Panc1 (cell line): ENCODE measurements at regions not wholly inside any gene's neighbourhood (a gene's known extent, or its start where the extent isn't known, plus 50 kb on each side); places are given as distances from the start of the nearest gene placed in this dataset.
"Not testable (repeated sequence)": the region's sequence is repeated elsewhere in the genome, so short reads cannot be mapped to it uniquely, and the experiment has no call there.

Experiments used
- ATAC-seq: fragments of 200-7000 bp; cut with Tn5 transposase; 2 replicates; pipeline ENCODE4 v1.9.1; 2020; ENCODE audit warnings: mild to moderate bottlenecking, moderate library complexity
- BruUV-seq: library from RNA; stranded (reverse); fragments of 400-500 nt; replicated peaks from 2 replicates; lab custom pipeline; 2021; lab: Mats Ljungman, UMichigan
- CTCF ChIA-PET: fragments of 300-600 bp; sonication (Branson Sonifier 250); formaldehyde crosslinking; loops from one replicate; lab custom pipeline; 2022; ENCODE audit warnings: antibody characterized with exemption; lab: Charles Lee
- POLR2A ChIA-PET: fragments of 300-600 bp; sonication (Branson Sonifier 250); formaldehyde crosslinking; loops from one replicate; lab custom pipeline; 2022; ENCODE audit warnings: antibody characterized with exemption; lab: Charles Lee
- DNase-seq: peaks from one replicate; pipeline ENCODE4 v3.0.0-alpha.2; 2010; ENCODE audit warnings: low read depth, low spot score
- H3K27ac ChIP-seq: 2 replicates; pipeline ENCODE4 v1.5.1; 2011; ENCODE audit warnings: mild to moderate bottlenecking, low read length, inconsistent platforms
- H3K27me3 ChIP-seq: fragments of 200-500 bp; sonication (Bioruptor generic); 2 replicates; pipeline ENCODE4 v1.6.0; 2014; ENCODE audit warnings: low read length, inconsistent platforms; ENCODE audit not compliant: control insufficient read depth, insufficient read depth
- H3K36me3 ChIP-seq: fragments of 200-500 bp; sonication (Bioruptor generic); 2 replicates; pipeline ENCODE4 v1.5.1; 2014; ENCODE audit warnings: inconsistent platforms, mild to moderate bottlenecking, low read length, moderate library complexity; ENCODE audit not compliant: control insufficient read depth, insufficient read depth
- H3K4me1 ChIP-seq: 2 replicates; pipeline ENCODE4 v1.5.1; 2011; ENCODE audit warnings: inconsistent platforms, mild to moderate bottlenecking, low read length, moderate library complexity; ENCODE audit not compliant: control insufficient read depth, insufficient read depth
- H3K4me3 ChIP-seq, 2 experiments: 2 replicates each; pipeline ENCODE4 v1.5.1; 2011 to 2012; ENCODE audit warnings: low read depth in 2 of 2, low read length in 2 of 2, mild to moderate bottlenecking in 2 of 2, inconsistent platforms in 1 of 2, moderate library complexity in 1 of 2
- H3K9me3 ChIP-seq: fragments of 200-500 bp; sonication (Bioruptor generic); 2 replicates; pipeline ENCODE4 v1.5.1; 2014; ENCODE audit warnings: low read depth, mild to moderate bottlenecking, inconsistent platforms, low read length, moderate library complexity; ENCODE audit not compliant: control insufficient read depth, insufficient read depth
- CTCF ChIP-seq: fragments of 450-650 bp; IDR thresholded peaks from 2 replicates; pipeline ENCODE4 v1.5.1; 2017; ENCODE audit warnings: mild to moderate bottlenecking
- POLR2AphosphoS5 ChIP-seq: IDR thresholded peaks from 2 replicates; pipeline ENCODE4 v1.6.1; 2012; ENCODE audit warnings: mild to moderate bottlenecking, low read depth, low read length, moderate library complexity
- REST ChIP-seq, 2 experiments: IDR thresholded peaks; 2 replicates each; pipeline ENCODE4 v1.6.1; 2011 to 2012; ENCODE audit warnings: low read depth in 2 of 2, control low read depth in 1 of 2, low read length in 1 of 2, mild to moderate bottlenecking in 1 of 2, moderate library complexity in 1 of 2; ENCODE audit not compliant: insufficient read depth in 1 of 2
- SIN3A ChIP-seq: IDR thresholded peaks from 2 replicates; pipeline ENCODE4 v1.6.1; 2012; ENCODE audit warnings: low read depth, mild to moderate bottlenecking, low read length, moderate library complexity, borderline replicate concordance; ENCODE audit not compliant: insufficient read depth
- TCF7L2 ChIP-seq: IDR thresholded peaks from 2 replicates; pipeline ENCODE4 v1.6.1; 2011; ENCODE audit warnings: mild to moderate bottlenecking, low read depth, low read length, inconsistent platforms
- in situ Hi-C: cut with HindIII; loops from 2 replicates; pipeline ENCODE4 v1.10.0; 2016; ENCODE audit warnings: low sequenced_read_pairs, low pct_unique_long_range_greater_than_20kb
- intact Hi-C: fragments of 100-400 bp; cut with micrococcal nuclease; formaldehyde crosslinking; loops from one replicate; pipeline ENCODE4 v1.10.0; 2022; ENCODE audit not compliant: unreplicated experiment

- H3K27ac ChIP-seq, H3K4me3 ChIP-seq, in situ Hi-C loops, DNase-seq, H3K27me3 ChIP-seq, ATAC-seq, H3K9me3 ChIP-seq, CTCF ChIA-PET, BruUV-seq, POLR2A ChIA-PET, intact Hi-C loops, H3K36me3 ChIP-seq, H3K4me1 ChIP-seq: not testable (repeated sequence)
These were observed 137.0 kb upstream of the PALMD start for GRCh38 chr1:99508733-99509445.

GRCh38 chr1:99514823-99515552 lies 130.9 kb upstream of the PALMD start:
- intact Hi-C loops, POLR2A ChIA-PET, H3K4me3 ChIP-seq, ATAC-seq, H3K27ac ChIP-seq, DNase-seq, BruUV-seq, H3K4me1 ChIP-seq, H3K9me3 ChIP-seq, CTCF ChIA-PET, H3K36me3 ChIP-seq, in situ Hi-C loops, H3K27me3 ChIP-seq: not testable (repeated sequence)

GRCh38 chr1:99516141-99516540 lies 129.8 kb upstream of the PALMD start:
- no peak for ATAC-seq
- H3K27me3 ChIP-seq: no peaks in the 10 kb centered on the region
- no peak for DNase-seq
- H3K4me1 ChIP-seq: no peaks in the 10 kb centered on the region
- no peak for TF ChIP-seq REST (IDR thresholded peaks at IDR 0.05; ENCODE audit: insufficient read depth in 1 of 2, low read depth in 2 of 2, low read length in 1 of 2)
- TF ChIP-seq TCF7L2: no peak
- TF ChIP-seq CTCF: no peak
- no peak for TF ChIP-seq SIN3A
- TF ChIP-seq POLR2AphosphoS5: no peak
- intact Hi-C loops: no loop called here
- CTCF ChIA-PET: no interaction called here
- no peaks in the 10 kb centered on the region for H3K36me3 ChIP-seq
- in situ Hi-C loops: no loop called here
- no peak overlapping the region for H3K4me3 ChIP-seq
- no TSS peak for BruUV-seq
- POLR2A ChIA-PET: no interaction called here
- H3K27ac ChIP-seq: no peak overlapping the region
- H3K9me3 ChIP-seq: no peaks in the 10 kb centered on the region
